ENCODE measurements at regions not wholly inside any gene's neighbourhood (a gene's known extent, or its start where the extent isn't known, plus 50 kb on each side); places are given as distances from the start of the nearest gene placed in this dataset.

GRCh38 chr13:76397413-76397812 lies 488.8 kb downstream of the KCTD12 start:
- H3K36me3 ChIP-seq, result no peaks in the 10 kb centered on the region
- TF ChIP-seq POLR2A (IDR thresholded peaks at IDR 0.05) (no peak), CTCF (IDR thresholded peaks at IDR 0.05) (no peak), EP300 (IDR thresholded peaks at IDR 0.05) (no peak)
- no peaks in the 10 kb centered on the region for H3K9me3 ChIP-seq
- 68 to 73% (median 72%) methylated on average over 3 of the region's 3 CpGs for WGBS, 3 donors
- no peak overlapping the region for H3K4me3 ChIP-seq
- no peak overlapping the region for H3K27ac ChIP-seq
- H3K27me3 ChIP-seq, result no peaks in the 10 kb centered on the region
- no peak for DNase-seq
- intact Hi-C loops (cut with DNase I), result no loop called here
- H3K4me1 ChIP-seq (ENCODE audit: insufficient read depth), result no peaks in the 10 kb centered on the region

GRCh38 chr13:76389321-76389720 lies 496.9 kb downstream of the KCTD12 start:
- H3K4me1 ChIP-seq (ENCODE audit: insufficient read depth), result peaks cover 1% of the 10 kb centered on the region
- 59 to 76% (median 74%) methylated on average over 1 of the region's 1 CpG for WGBS, 3 donors

GRCh38 chr13:76387566-76387965 lies 498.6 kb downstream of the KCTD12 start:
- peaks cover 1% of the 10 kb centered on the region for H3K4me1 ChIP-seq (ENCODE audit: insufficient read depth)
- no peak for DNase-seq
- H3K9me3 ChIP-seq, result no peaks in the 10 kb centered on the region
- WGBS, 3 donors, result 95 to 97% (median 95%) methylated on average over 1 of the region's 1 CpG
- H3K27ac ChIP-seq, result no peak overlapping the region
- H3K27me3 ChIP-seq, result no peaks in the 10 kb centered on the region
- no peak for TF ChIP-seq POLR2A (IDR thresholded peaks at IDR 0.05)
- no peak for TF ChIP-seq EP300 (IDR thresholded peaks at IDR 0.05)
- TF ChIP-seq CTCF (IDR thresholded peaks at IDR 0.05), result no peak
- intact Hi-C loops (cut with DNase I), result no loop called here
- H3K36me3 ChIP-seq, result no peaks in the 10 kb centered on the region
- H3K4me3 ChIP-seq, result no peak overlapping the region

More at GRCh38 chr13:76389321-76389720, 496.9 kb downstream of the KCTD12 start:
- no peaks in the 10 kb centered on the region for H3K9me3 ChIP-seq
- H3K27me3 ChIP-seq, result no peaks in the 10 kb centered on the region
- no peak overlapping the region for H3K27ac ChIP-seq
- TF ChIP-seq CTCF (IDR thresholded peaks at IDR 0.05) (no peak), POLR2A (IDR thresholded peaks at IDR 0.05) (no peak), EP300 (IDR thresholded peaks at IDR 0.05) (no peak)
- H3K4me3 ChIP-seq, result no peak overlapping the region
- no peaks in the 10 kb centered on the region for H3K36me3 ChIP-seq
- intact Hi-C loops (cut with DNase I), result no loop called here
- DNase-seq, result no peak

GRCh38 chr13:76386321-76386720 lies 499.9 kb downstream of the KCTD12 start:
- Histone ChIP-seq H3K4me1 (ENCODE audit: insufficient read depth) (peaks cover 1% of the 10 kb centered on the region), H3K27ac (no peak overlapping the region), H3K4me3 (no peak overlapping the region), H3K36me3 (no peaks in the 10 kb centered on the region), H3K9me3 (no peaks in the 10 kb centered on the region), H3K27me3 (no peaks in the 10 kb centered on the region)
- TF ChIP-seq POLR2A (IDR thresholded peaks at IDR 0.05), result no peak
- TF ChIP-seq CTCF (IDR thresholded peaks at IDR 0.05), result no peak
- no peak for TF ChIP-seq EP300 (IDR thresholded peaks at IDR 0.05)
- DNase-seq, result no peak
- intact Hi-C loops (cut with DNase I), result no loop called here
- 84 to 98% (median 95%) methylated on average over 3 of the region's 3 CpGs for WGBS, 3 donors

GRCh38 chr13:76385586-76385985 lies 500.6 kb downstream of the KCTD12 start:
- TF ChIP-seq POLR2A (IDR thresholded peaks at IDR 0.05), result no peak
- no peak for TF ChIP-seq CTCF (IDR thresholded peaks at IDR 0.05)
- no peak for TF ChIP-seq EP300 (IDR thresholded peaks at IDR 0.05)
- Histone ChIP-seq H3K36me3 (no peaks in the 10 kb centered on the region), H3K4me3 (no peak overlapping the region), H3K27ac (no peak overlapping the region), H3K9me3 (no peaks in the 10 kb centered on the region), H3K4me1 (ENCODE audit: insufficient read depth) (peaks cover 1% of the 10 kb centered on the region), H3K27me3 (no peaks in the 10 kb centered on the region)
- WGBS, 3 donors, result 67 to 75% (median 74%) methylated on average over 2 of the region's 2 CpGs
- no peak for DNase-seq
- intact Hi-C loops (cut with DNase I), result no loop called here

Measured in ovary (tissue), 7 donors.